Glutamatergic neuron (in vitro differentiated cells): ENCODE measurements at regions not wholly inside any gene's neighbourhood (a gene's known extent, or its start where the extent isn't known, plus 50 kb on each side); places are given as distances from the start of the nearest gene placed in this dataset.

Source experiments
- DNase-seq: peaks from one replicate; pipeline ENCODE4 v3.0.0; 2022
- H3K27ac Mint-ChIP-seq: one replicate; pipeline ENCODE4 v1.8.0; 2020; ENCODE audit warnings: mild to moderate bottlenecking, mixed read lengths, inconsistent platforms; ENCODE audit not compliant: unreplicated experiment
- H3K27me3 Mint-ChIP-seq: one replicate; pipeline ENCODE4 v1.8.0; 2020; ENCODE audit warnings: mild to moderate bottlenecking, moderate library complexity, mixed read lengths, inconsistent platforms; ENCODE audit not compliant: unreplicated experiment
- H3K36me3 Mint-ChIP-seq: one replicate; pipeline ENCODE4 v1.8.0; 2020; ENCODE audit warnings: mild to moderate bottlenecking, mixed read lengths, inconsistent platforms; ENCODE audit not compliant: unreplicated experiment
- H3K4me1 Mint-ChIP-seq: one replicate; pipeline ENCODE4 v1.8.0; 2020; ENCODE audit warnings: mild to moderate bottlenecking, low read depth, mixed read lengths, inconsistent platforms; ENCODE audit not compliant: unreplicated experiment
- H3K4me3 Mint-ChIP-seq: one replicate; pipeline ENCODE4 v1.8.0; 2020; ENCODE audit warnings: mild to moderate bottlenecking, mixed read lengths, inconsistent platforms; ENCODE audit not compliant: unreplicated experiment
- H3K9me3 Mint-ChIP-seq: one replicate; pipeline ENCODE4 v1.8.0; 2020; ENCODE audit warnings: mild to moderate bottlenecking, moderate library complexity, mixed read lengths, inconsistent platforms; ENCODE audit not compliant: unreplicated experiment
- CTCF ChIP-seq: fragments of 200-600 bp; sonication (generic); IDR thresholded peaks from one replicate; pipeline ENCODE4 v1.5.0; 2021; ENCODE audit not compliant: partially characterized antibody, unreplicated experiment

GRCh38 chr2:22894761-22895160 lies 490.2 kb upstream of the KLHL29 start:
- H3K4me1 Mint-ChIP-seq = peaks cover 24% of the 10 kb centered on the region
- H3K9me3 Mint-ChIP-seq = peaks cover 3% of the 10 kb centered on the region
- H3K4me3 Mint-ChIP-seq = no peak overlapping the region
- H3K36me3 Mint-ChIP-seq = no peaks in the 10 kb centered on the region
- H3K27me3 Mint-ChIP-seq = peaks cover 1% of the 10 kb centered on the region
- DNase-seq = peak; percentile 51
- no peak for TF ChIP-seq CTCF
- peak overlapping the region; percentile 77 for H3K27ac Mint-ChIP-seq

- H3K36me3 Mint-ChIP-seq = no peaks in the 10 kb centered on the region
- H3K9me3 Mint-ChIP-seq = no peaks in the 10 kb centered on the region
- TF ChIP-seq CTCF = no peak
- no peak overlapping the region for H3K4me3 Mint-ChIP-seq
- H3K4me1 Mint-ChIP-seq = peaks cover 22% of the 10 kb centered on the region
- H3K27ac Mint-ChIP-seq = no peak overlapping the region
- H3K27me3 Mint-ChIP-seq = no peaks in the 10 kb centered on the region
- DNase-seq = no peak
Observed at GRCh38 chr2:22897428-22897827, 487.6 kb upstream of the KLHL29 start.

GRCh38 chr2:22900674-22901073 lies 484.3 kb upstream of the KLHL29 start:
- no peak for DNase-seq
- Mint-ChIP-seq H3K9me3 (no peaks in the 10 kb centered on the region), H3K36me3 (no peaks in the 10 kb centered on the region), H3K27me3 (peaks cover 2% of the 10 kb centered on the region), H3K4me1 (peaks cover 5% of the 10 kb centered on the region), H3K4me3 (no peak overlapping the region), H3K27ac (no peak overlapping the region)
- TF ChIP-seq CTCF = no peak

- Mint-ChIP-seq H3K36me3 (no peaks in the 10 kb centered on the region), H3K9me3 (no peaks in the 10 kb centered on the region), H3K4me3 (no peak overlapping the region), H3K27ac (no peak overlapping the region), H3K27me3 (peaks cover 2% of the 10 kb centered on the region), H3K4me1 (peaks cover 5% of the 10 kb centered on the region)
- TF ChIP-seq CTCF = no peak
- DNase-seq = no peak
Observed at GRCh38 chr2:22901471-22902179, 483.4 kb upstream of the KLHL29 start.

- peaks cover 2% of the 10 kb centered on the region for H3K27me3 Mint-ChIP-seq
- no peaks in the 10 kb centered on the region for H3K9me3 Mint-ChIP-seq
- H3K36me3 Mint-ChIP-seq = no peaks in the 10 kb centered on the region
- no peak for DNase-seq
- TF ChIP-seq CTCF = no peak
- H3K4me3 Mint-ChIP-seq = no peak overlapping the region
- H3K4me1 Mint-ChIP-seq = peaks cover 5% of the 10 kb centered on the region
- no peak overlapping the region for H3K27ac Mint-ChIP-seq
Observed at GRCh38 chr2:22902180-22902550, 482.8 kb upstream of the KLHL29 start.
